ENCODE measurements at regions not wholly inside any gene's neighbourhood (a gene's known extent, or its start where the extent isn't known, plus 50 kb on each side); places are given as distances from the start of the nearest gene placed in this dataset.
"Not testable (repeated sequence)": the region's sequence is repeated elsewhere in the genome, so short reads cannot be mapped to it uniquely, and the experiment has no call there.

GRCh38 chr5:21550916-21551315 lies 1302.2 kb downstream of the CDH12 start:
- TF ChIP-seq, protein P1, sequence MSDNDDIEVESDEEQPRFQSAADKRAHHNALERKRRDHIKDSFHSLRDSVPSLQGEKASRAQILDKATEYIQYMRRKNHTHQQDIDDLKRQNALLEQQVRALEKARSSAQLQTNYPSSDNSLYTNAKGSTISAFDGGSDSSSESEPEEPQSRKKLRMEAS (IDR thresholded peaks at IDR 0.05) = not testable (repeated sequence)
- not testable (repeated sequence) for TF ChIP-seq POLR2A (IDR thresholded peaks at IDR 0.05; ENCODE audit: insufficient read depth in 1 of 2, low read depth in 2 of 2, low read length in 2 of 2); RBM22 (optimal IDR thresholded peaks at IDR 0.05; ENCODE audit: low read length); TAF1 (CRISPR knock-in tag; IDR thresholded peaks at IDR 0.05); ZNF501 (CRISPR knock-in tag; IDR thresholded peaks at IDR 0.05)
